Parathyroid adenoma (tissue), 2 donors: ENCODE measurements at regions not wholly inside any gene's neighbourhood (a gene's known extent, or its start where the extent isn't known, plus 50 kb on each side); places are given as distances from the start of the nearest gene placed in this dataset.
"Not testable (repeated sequence)": the region's sequence is repeated elsewhere in the genome, so short reads cannot be mapped to it uniquely, and the experiment has no call there.

Experiments
- H2AFZ ChIP-seq: fragments of 300-600 bp; sonication (generic); one replicate; pipeline ENCODE4 v1.7.0; 2017; ENCODE audit warnings: antibody characterized with exemption, mild to moderate bottlenecking
- H3K27ac ChIP-seq: fragments of 300-600 bp; sonication (generic); one replicate; pipeline ENCODE4 v1.7.0; 2017
- H3K27me3 ChIP-seq: fragments of 300-600 bp; sonication (generic); one replicate; pipeline ENCODE4 v1.7.0; 2017; ENCODE audit warnings: low read length; ENCODE audit not compliant: control insufficient read depth, insufficient read depth
- H3K36me3 ChIP-seq: fragments of 300-600 bp; sonication (generic); one replicate; pipeline ENCODE4 v1.7.0; 2017; ENCODE audit warnings: low read length; ENCODE audit not compliant: control insufficient read depth, insufficient read depth
- H3K4me1 ChIP-seq: fragments of 300-600 bp; sonication (generic); one replicate; pipeline ENCODE4 v1.7.0; 2017; ENCODE audit warnings: control low read depth
- H3K4me2 ChIP-seq: fragments of 300-600 bp; sonication (generic); one replicate; pipeline ENCODE4 v1.7.0; 2017; ENCODE audit warnings: low read length
- H3K4me3 ChIP-seq: fragments of 300-600 bp; sonication (generic); one replicate; pipeline ENCODE4 v1.7.0; 2017; ENCODE audit warnings: low read depth, low read length
- H3K79me2 ChIP-seq: fragments of 300-600 bp; sonication (generic); one replicate; pipeline ENCODE4 v1.7.0; 2017; ENCODE audit warnings: control low read depth
- H3K9ac ChIP-seq: fragments of 300-600 bp; sonication (generic); one replicate; pipeline ENCODE4 v1.7.0; 2017; ENCODE audit warnings: mild to moderate bottlenecking
- H3K9me3 ChIP-seq: fragments of 300-600 bp; sonication (generic); one replicate; pipeline ENCODE4 v1.7.0; 2017; ENCODE audit warnings: low read length; ENCODE audit not compliant: control insufficient read depth
- CTCF ChIP-seq: fragments of 300-600 bp; sonication (generic); IDR thresholded peaks from one replicate; pipeline ENCODE4 v1.7.0; 2017; ENCODE audit warnings: antibody characterized with exemption, mild to moderate bottlenecking
- donor health status: primary hyperparathyroidism.

GRCh38 chr7:65722361-65722792 is 150.5 kb upstream of the VKORC1L1 start:
- Histone ChIP-seq H3K4me2 (peak overlapping the region; percentile 17), H3K27me3 (no peaks in the 10 kb centered on the region), H3K79me2 (no peaks in the 10 kb centered on the region), H3K4me3 (no peak overlapping the region), H3K9ac (no peak overlapping the region), H3K9me3 (no peaks in the 10 kb centered on the region), H3K36me3 (no peaks in the 10 kb centered on the region), H3K27ac (no peak overlapping the region), H3K4me1 (no peaks in the 10 kb centered on the region), H2AFZ (no peak overlapping the region)
- TF ChIP-seq CTCF = peak; percentile 86

- H3K4me3 ChIP-seq, H3K9ac ChIP-seq, H2AFZ ChIP-seq, H3K4me1 ChIP-seq, H3K27me3 ChIP-seq, H3K36me3 ChIP-seq, H3K27ac ChIP-seq, H3K9me3 ChIP-seq, H3K4me2 ChIP-seq, H3K79me2 ChIP-seq: not testable (repeated sequence)
Measured at GRCh38 chr7:65727182-65727581, 145.7 kb upstream of the VKORC1L1 start.

GRCh38 chr7:65731129-65731528 is 141.7 kb upstream of the VKORC1L1 start:
- Histone ChIP-seq H2AFZ (peak overlapping the region; percentile 79), H3K36me3 (no peaks in the 10 kb centered on the region), H3K79me2 (no peaks in the 10 kb centered on the region), H3K27me3 (no peaks in the 10 kb centered on the region), H3K4me3 (peak overlapping the region; percentile 11), H3K4me1 (no peaks in the 10 kb centered on the region), H3K9me3 (no peaks in the 10 kb centered on the region), H3K4me2 (peak overlapping the region; percentile 61), H3K27ac (no peak overlapping the region), H3K9ac (no peak overlapping the region)
- TF ChIP-seq CTCF = no peak

- H3K27ac ChIP-seq = no peak overlapping the region
- no peaks in the 10 kb centered on the region for H3K4me1 ChIP-seq
- peak overlapping the region; percentile 43 for H3K9ac ChIP-seq
- H3K4me3 ChIP-seq = peak overlapping the region; percentile 11
- TF ChIP-seq CTCF = peak; percentile 19
- H3K27me3 ChIP-seq = no peaks in the 10 kb centered on the region
- H3K4me2 ChIP-seq = peak overlapping the region; percentile 61
- H2AFZ ChIP-seq = peak overlapping the region; percentile 79
- no peaks in the 10 kb centered on the region for H3K9me3 ChIP-seq
- H3K79me2 ChIP-seq = no peaks in the 10 kb centered on the region
- no peaks in the 10 kb centered on the region for H3K36me3 ChIP-seq
Measured at GRCh38 chr7:65731562-65732035, 141.3 kb upstream of the VKORC1L1 start.

GRCh38 chr7:65744406-65744805 is 128.5 kb upstream of the VKORC1L1 start:
- no peak overlapping the region for H3K27ac ChIP-seq
- no peak for TF ChIP-seq CTCF
- no peak overlapping the region for H3K4me2 ChIP-seq

More at GRCh38 chr7:65744406-65744805, 128.5 kb upstream of the VKORC1L1 start:
- no peaks in the 10 kb centered on the region for H3K27me3 ChIP-seq
- no peaks in the 10 kb centered on the region for H3K36me3 ChIP-seq
- H3K9me3 ChIP-seq = no peaks in the 10 kb centered on the region
- H3K4me3 ChIP-seq = no peak overlapping the region
- no peaks in the 10 kb centered on the region for H3K4me1 ChIP-seq
- no peak overlapping the region for H3K9ac ChIP-seq
- no peak overlapping the region for H2AFZ ChIP-seq
- H3K79me2 ChIP-seq = peaks cover 5% of the 10 kb centered on the region
